DND-41 (cell line): ENCODE measurements at regions not wholly inside any gene's neighbourhood (a gene's known extent, or its start where the extent isn't known, plus 50 kb on each side); places are given as distances from the start of the nearest gene placed in this dataset.

ENCODE experiments used
- CTCF ChIP-seq: IDR thresholded peaks from 2 replicates; pipeline ENCODE4 v1.5.1; 2012; ENCODE audit warnings: borderline replicate concordance, low read length, moderate library complexity, mild to moderate bottlenecking; ENCODE audit not compliant: poor library complexity, severe bottlenecking; ENCODE audit errors: extremely low read depth
- EZH2 ChIP-seq: IDR thresholded peaks from 3 replicates; pipeline ENCODE4 v1.6.1; 2012; ENCODE audit warnings: borderline replicate concordance, low read depth, mild to moderate bottlenecking, moderate library complexity, low read length, inconsistent platforms; ENCODE audit not compliant: severe bottlenecking

- no peak for TF ChIP-seq EZH2
- TF ChIP-seq CTCF: no peak
These were observed 144.8 kb upstream of the CXorf66 start for GRCh38 chrX:140110081-140110650.
